ENCODE measurements at regions not wholly inside any gene's neighbourhood (a gene's known extent, or its start where the extent isn't known, plus 50 kb on each side); places are given as distances from the start of the nearest gene placed in this dataset.

GRCh38 chr2:200050921-200051610 lies 95.7 kb downstream of the MAIP1 start:
- in situ Hi-C loops (cut with HindIII; ENCODE audit: low pct_ligation_motif_present, low pct_unique_long_range_greater_than_20kb, low sequenced_read_pairs): no loop called here
- no peak for DNase-seq

- in situ Hi-C loops (cut with HindIII; ENCODE audit: low pct_ligation_motif_present, low pct_unique_long_range_greater_than_20kb, low sequenced_read_pairs): no loop called here
- no peak for DNase-seq
Measured at GRCh38 chr2:200051611-200051945, 96.2 kb downstream of the MAIP1 start.

- in situ Hi-C loops (cut with HindIII; ENCODE audit: low pct_ligation_motif_present, low pct_unique_long_range_greater_than_20kb, low sequenced_read_pairs): no loop called here
- no peak for DNase-seq
Measured at GRCh38 chr2:200052627-200053026, 97.2 kb downstream of the MAIP1 start.

- in situ Hi-C loops (cut with HindIII; ENCODE audit: low pct_ligation_motif_present, low pct_unique_long_range_greater_than_20kb, low sequenced_read_pairs): no loop called here
- DNase-seq: no peak
Measured at GRCh38 chr2:200054681-200055468, 99.5 kb downstream of the MAIP1 start.

GRCh38 chr2:200056105-200056504 lies 100.7 kb downstream of the MAIP1 start:
- in situ Hi-C loops (cut with HindIII; ENCODE audit: low pct_ligation_motif_present, low pct_unique_long_range_greater_than_20kb, low sequenced_read_pairs): no loop called here
- DNase-seq: no peak

- in situ Hi-C loops (cut with HindIII; ENCODE audit: low pct_ligation_motif_present, low pct_unique_long_range_greater_than_20kb, low sequenced_read_pairs): no loop called here
- DNase-seq: no peak
Measured at GRCh38 chr2:200063155-200063554, 107.8 kb downstream of the MAIP1 start.

- in situ Hi-C loops (cut with HindIII; ENCODE audit: low pct_ligation_motif_present, low pct_unique_long_range_greater_than_20kb, low sequenced_read_pairs): no loop called here
- DNase-seq: no peak
Measured at GRCh38 chr2:200064879-200065278, 109.5 kb downstream of the MAIP1 start.

- in situ Hi-C loops (cut with HindIII; ENCODE audit: low pct_ligation_motif_present, low pct_unique_long_range_greater_than_20kb, low sequenced_read_pairs): no loop called here
- no peak for DNase-seq
Measured at GRCh38 chr2:200065477-200065876, 110.1 kb downstream of the MAIP1 start.

- in situ Hi-C loops (cut with HindIII; ENCODE audit: low pct_ligation_motif_present, low pct_unique_long_range_greater_than_20kb, low sequenced_read_pairs): no loop called here
- DNase-seq: no peak
Measured at GRCh38 chr2:200066417-200066816, 111.0 kb downstream of the MAIP1 start.

GRCh38 chr2:200068642-200069041 lies 113.3 kb downstream of the MAIP1 start:
- no peak for DNase-seq
- in situ Hi-C loops (cut with HindIII; ENCODE audit: low pct_ligation_motif_present, low pct_unique_long_range_greater_than_20kb, low sequenced_read_pairs): no loop called here

GRCh38 chr2:200077210-200077650 lies 121.8 kb downstream of the MAIP1 start:
- no peak for DNase-seq
- in situ Hi-C loops (cut with HindIII; ENCODE audit: low pct_ligation_motif_present, low pct_unique_long_range_greater_than_20kb, low sequenced_read_pairs): no loop called here

GRCh38 chr2:200077838-200078237 lies 122.5 kb downstream of the MAIP1 start:
- in situ Hi-C loops (cut with HindIII; ENCODE audit: low pct_ligation_motif_present, low pct_unique_long_range_greater_than_20kb, low sequenced_read_pairs): no loop called here
- DNase-seq: no peak

- DNase-seq: no peak
- in situ Hi-C loops (cut with HindIII; ENCODE audit: low pct_ligation_motif_present, low pct_unique_long_range_greater_than_20kb, low sequenced_read_pairs): no loop called here
Measured at GRCh38 chr2:200079356-200079755, 124.0 kb downstream of the MAIP1 start.

- DNase-seq: no peak
- in situ Hi-C loops (cut with HindIII; ENCODE audit: low pct_ligation_motif_present, low pct_unique_long_range_greater_than_20kb, low sequenced_read_pairs): no loop called here
Measured at GRCh38 chr2:200081236-200081635, 125.9 kb downstream of the MAIP1 start.

- in situ Hi-C loops (cut with HindIII; ENCODE audit: low pct_ligation_motif_present, low pct_unique_long_range_greater_than_20kb, low sequenced_read_pairs): no loop called here
Measured at GRCh38 chr2:200081811-200082210, 126.4 kb downstream of the MAIP1 start.

GRCh38 chr2:200084036-200084435 lies 128.7 kb downstream of the MAIP1 start:
- no peak for DNase-seq
- in situ Hi-C loops (cut with HindIII; ENCODE audit: low pct_ligation_motif_present, low pct_unique_long_range_greater_than_20kb, low sequenced_read_pairs): no loop called here

More at GRCh38 chr2:200081811-200082210, 126.4 kb downstream of the MAIP1 start:
- DNase-seq: no peak

- in situ Hi-C loops (cut with HindIII; ENCODE audit: low pct_ligation_motif_present, low pct_unique_long_range_greater_than_20kb, low sequenced_read_pairs): no loop called here
- no peak for DNase-seq
Measured at GRCh38 chr2:200086911-200087310, 131.5 kb downstream of the MAIP1 start.

- in situ Hi-C loops (cut with HindIII; ENCODE audit: low pct_ligation_motif_present, low pct_unique_long_range_greater_than_20kb, low sequenced_read_pairs): no loop called here
- no peak for DNase-seq
Measured at GRCh38 chr2:200087451-200087850, 132.1 kb downstream of the MAIP1 start.

GRCh38 chr2:200089040-200089755 lies 133.8 kb downstream of the MAIP1 start:
- DNase-seq: no peak
- in situ Hi-C loops (cut with HindIII; ENCODE audit: low pct_ligation_motif_present, low pct_unique_long_range_greater_than_20kb, low sequenced_read_pairs): no loop called here

GRCh38 chr2:200089756-200090109 lies 134.4 kb downstream of the MAIP1 start:
- DNase-seq: no peak
- in situ Hi-C loops (cut with HindIII; ENCODE audit: low pct_ligation_motif_present, low pct_unique_long_range_greater_than_20kb, low sequenced_read_pairs): no loop called here

Data from ACHN (cell line).